H1 (cell line): ENCODE measurements at regions not wholly inside any gene's neighbourhood (a gene's known extent, or its start where the extent isn't known, plus 50 kb on each side); places are given as distances from the start of the nearest gene placed in this dataset.

Experiments used
- CHD2 ChIP-seq: IDR thresholded peaks from 2 replicates; pipeline ENCODE4 v1.6.1; 2012; ENCODE audit warnings: low read length, improper control_type of control experiment
- EZH2 ChIP-seq: fragments of 200-600 bp; sonication (generic); IDR thresholded peaks from 2 replicates; pipeline ENCODE4 v1.7.1; 2012; ENCODE audit warnings: low read depth, mild to moderate bottlenecking, moderate library complexity, low read length, inconsistent platforms; ENCODE audit not compliant: severe bottlenecking
- JUN ChIP-seq: IDR thresholded peaks from 2 replicates; pipeline ENCODE4 v1.6.1; 2011; ENCODE audit warnings: low read depth, mild to moderate bottlenecking, improper control_type of control experiment, low read length
- KDM1A ChIP-seq: fragments of 200-600, 300-600 bp; sonication (generic); IDR thresholded peaks from 2 replicates; pipeline ENCODE4 v1.7.1; 2016; ENCODE audit warnings: mild to moderate bottlenecking, low read length, borderline replicate concordance
- RAD21 ChIP-seq, 2 experiments: IDR thresholded peaks in 1 of 2; conservative IDR thresholded peaks in 1 of 2; 2 replicates each; pipeline ENCODE4 v1.6.1; 2011; ENCODE audit warnings: low read depth in 2 of 2, low read length in 2 of 2, improper control_type of control experiment in 1 of 2, inconsistent platforms in 1 of 2, mild to moderate bottlenecking in 1 of 2, moderate library complexity in 1 of 2
- SRF ChIP-seq: IDR thresholded peaks from 2 replicates; pipeline ENCODE4 v1.6.1; 2011; ENCODE audit warnings: mild to moderate bottlenecking, low read depth, low read length, moderate library complexity
- YY1 ChIP-seq: IDR thresholded peaks from 2 replicates; pipeline ENCODE4 v1.6.1; 2011; ENCODE audit warnings: low read depth, mild to moderate bottlenecking, low read length
- TF ChIP-seq, protein P1 (sequence below), 3 experiments: IDR thresholded peaks; 1 replicate in 2 of 3; 2 replicates in 1 of 3; pipeline versions ENCODE4 v1.5.1 to v1.6.1; 2011; ENCODE audit warnings: low read length in 3 of 3, mild to moderate bottlenecking in 3 of 3, inconsistent platforms in 2 of 3, low read depth in 1 of 3, moderate library complexity in 1 of 3; ENCODE audit not compliant: insufficient read depth in 1 of 3; ENCODE audit errors: control extremely low read depth in 1 of 3

- TF ChIP-seq SRF (no peak), CHD2 (no peak), RAD21 (IDR thresholded peaks at IDR 0.05 in 1 of 2, conservative IDR thresholded peaks at IDR 0.05 in 1 of 2; ENCODE audit: low read depth in 2 of 2, low read length in 2 of 2) (no peak), KDM1A (no peak), EZH2 (no peak), YY1 (no peak), JUN (no peak)
- TF ChIP-seq, protein P1, sequence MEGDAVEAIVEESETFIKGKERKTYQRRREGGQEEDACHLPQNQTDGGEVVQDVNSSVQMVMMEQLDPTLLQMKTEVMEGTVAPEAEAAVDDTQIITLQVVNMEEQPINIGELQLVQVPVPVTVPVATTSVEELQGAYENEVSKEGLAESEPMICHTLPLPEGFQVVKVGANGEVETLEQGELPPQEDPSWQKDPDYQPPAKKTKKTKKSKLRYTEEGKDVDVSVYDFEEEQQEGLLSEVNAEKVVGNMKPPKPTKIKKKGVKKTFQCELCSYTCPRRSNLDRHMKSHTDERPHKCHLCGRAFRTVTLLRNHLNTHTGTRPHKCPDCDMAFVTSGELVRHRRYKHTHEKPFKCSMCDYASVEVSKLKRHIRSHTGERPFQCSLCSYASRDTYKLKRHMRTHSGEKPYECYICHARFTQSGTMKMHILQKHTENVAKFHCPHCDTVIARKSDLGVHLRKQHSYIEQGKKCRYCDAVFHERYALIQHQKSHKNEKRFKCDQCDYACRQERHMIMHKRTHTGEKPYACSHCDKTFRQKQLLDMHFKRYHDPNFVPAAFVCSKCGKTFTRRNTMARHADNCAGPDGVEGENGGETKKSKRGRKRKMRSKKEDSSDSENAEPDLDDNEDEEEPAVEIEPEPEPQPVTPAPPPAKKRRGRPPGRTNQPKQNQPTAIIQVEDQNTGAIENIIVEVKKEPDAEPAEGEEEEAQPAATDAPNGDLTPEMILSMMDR (IDR thresholded peaks at IDR 0.05; ENCODE audit: control extremely low read depth in 1 of 3, insufficient read depth in 1 of 3, low read depth in 1 of 3, low read length in 3 of 3): no peak
These were observed 483.9 kb downstream of the HTR7 start for GRCh38 chr10:90373911-90374310.
